Panc1 (cell line): ENCODE measurements at regions not wholly inside any gene's neighbourhood (a gene's known extent, or its start where the extent isn't known, plus 50 kb on each side); places are given as distances from the start of the nearest gene placed in this dataset.

ENCODE experiments used
- ATAC-seq: fragments of 200-7000 bp; cut with Tn5 transposase; 2 replicates; pipeline ENCODE4 v1.9.1; 2020; ENCODE audit warnings: mild to moderate bottlenecking, moderate library complexity
- BruUV-seq: library from RNA; stranded (reverse); fragments of 400-500 nt; replicated peaks from 2 replicates; lab custom pipeline; 2021; lab: Mats Ljungman, UMichigan
- CTCF ChIA-PET: fragments of 300-600 bp; sonication (Branson Sonifier 250); formaldehyde crosslinking; loops from one replicate; lab custom pipeline; 2022; ENCODE audit warnings: antibody characterized with exemption; lab: Charles Lee
- POLR2A ChIA-PET: fragments of 300-600 bp; sonication (Branson Sonifier 250); formaldehyde crosslinking; loops from one replicate; lab custom pipeline; 2022; ENCODE audit warnings: antibody characterized with exemption; lab: Charles Lee
- DNase-seq: peaks from one replicate; pipeline ENCODE4 v3.0.0-alpha.2; 2010; ENCODE audit warnings: low read depth, low spot score
- H3K27ac ChIP-seq: 2 replicates; pipeline ENCODE4 v1.5.1; 2011; ENCODE audit warnings: mild to moderate bottlenecking, low read length, inconsistent platforms
- H3K27me3 ChIP-seq: fragments of 200-500 bp; sonication (Bioruptor generic); 2 replicates; pipeline ENCODE4 v1.6.0; 2014; ENCODE audit warnings: low read length, inconsistent platforms; ENCODE audit not compliant: control insufficient read depth, insufficient read depth
- H3K36me3 ChIP-seq: fragments of 200-500 bp; sonication (Bioruptor generic); 2 replicates; pipeline ENCODE4 v1.5.1; 2014; ENCODE audit warnings: inconsistent platforms, mild to moderate bottlenecking, low read length, moderate library complexity; ENCODE audit not compliant: control insufficient read depth, insufficient read depth
- H3K4me1 ChIP-seq: 2 replicates; pipeline ENCODE4 v1.5.1; 2011; ENCODE audit warnings: inconsistent platforms, mild to moderate bottlenecking, low read length, moderate library complexity; ENCODE audit not compliant: control insufficient read depth, insufficient read depth
- H3K4me3 ChIP-seq, 2 experiments: 2 replicates each; pipeline ENCODE4 v1.5.1; 2011 to 2012; ENCODE audit warnings: low read depth in 2 of 2, low read length in 2 of 2, mild to moderate bottlenecking in 2 of 2, inconsistent platforms in 1 of 2, moderate library complexity in 1 of 2
- H3K9me3 ChIP-seq: fragments of 200-500 bp; sonication (Bioruptor generic); 2 replicates; pipeline ENCODE4 v1.5.1; 2014; ENCODE audit warnings: low read depth, mild to moderate bottlenecking, inconsistent platforms, low read length, moderate library complexity; ENCODE audit not compliant: control insufficient read depth, insufficient read depth
- POLR2AphosphoS5 ChIP-seq: IDR thresholded peaks from 2 replicates; pipeline ENCODE4 v1.6.1; 2012; ENCODE audit warnings: mild to moderate bottlenecking, low read depth, low read length, moderate library complexity
- SIN3A ChIP-seq: IDR thresholded peaks from 2 replicates; pipeline ENCODE4 v1.6.1; 2012; ENCODE audit warnings: low read depth, mild to moderate bottlenecking, low read length, moderate library complexity, borderline replicate concordance; ENCODE audit not compliant: insufficient read depth
- TCF7L2 ChIP-seq: IDR thresholded peaks from 2 replicates; pipeline ENCODE4 v1.6.1; 2011; ENCODE audit warnings: mild to moderate bottlenecking, low read depth, low read length, inconsistent platforms
- in situ Hi-C: cut with HindIII; loops from 2 replicates; pipeline ENCODE4 v1.10.0; 2016; ENCODE audit warnings: low sequenced_read_pairs, low pct_unique_long_range_greater_than_20kb
- intact Hi-C: fragments of 100-400 bp; cut with micrococcal nuclease; formaldehyde crosslinking; loops from one replicate; pipeline ENCODE4 v1.10.0; 2022; ENCODE audit not compliant: unreplicated experiment
- TF ChIP-seq, protein P1 (sequence below): fragments of 450-650 bp; IDR thresholded peaks from 2 replicates; pipeline ENCODE4 v1.5.1; 2017; ENCODE audit warnings: mild to moderate bottlenecking
- TF ChIP-seq, protein P2 (sequence below), 2 experiments: IDR thresholded peaks; 2 replicates each; pipeline ENCODE4 v1.6.1; 2011 to 2012; ENCODE audit warnings: low read depth in 2 of 2, control low read depth in 1 of 2, low read length in 1 of 2, mild to moderate bottlenecking in 1 of 2, moderate library complexity in 1 of 2; ENCODE audit not compliant: insufficient read depth in 1 of 2

DNA sequence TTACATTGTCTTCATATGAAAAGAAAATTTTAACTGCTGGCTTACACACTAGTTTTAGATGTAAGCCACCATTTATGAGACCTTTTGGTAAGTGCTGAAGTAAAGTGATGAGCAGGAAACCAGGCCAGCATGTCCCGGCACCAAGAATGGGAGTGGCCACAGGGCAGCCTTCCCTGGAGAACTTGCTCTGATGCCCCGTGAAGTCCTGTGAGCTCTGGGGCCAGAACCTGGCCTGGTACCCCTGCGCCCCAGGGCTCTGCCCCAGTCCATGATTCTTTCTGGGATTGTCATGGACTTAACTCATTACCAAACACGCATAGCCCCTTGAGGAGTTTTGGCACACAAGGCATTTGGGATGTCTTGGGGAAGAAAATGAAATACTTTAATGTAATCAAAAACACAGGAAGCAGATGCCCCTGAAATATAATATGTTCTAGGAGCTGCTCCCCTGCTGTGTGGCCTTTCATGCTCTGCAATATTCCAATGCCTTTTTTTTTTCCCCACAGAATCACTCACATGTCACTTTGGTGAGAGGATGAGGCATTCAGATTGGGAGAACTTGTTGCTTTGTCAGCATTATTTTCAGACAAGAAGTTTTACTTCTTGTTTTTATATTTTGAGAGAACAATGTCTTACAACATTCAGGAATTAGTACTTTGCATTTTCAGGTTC, 53.1 kb upstream of the CXCL12 start:
- ChIA-PET POLR2A (no interaction called here), CTCF (no interaction called here)
- Histone ChIP-seq H3K9me3 (no peaks in the 10 kb centered on the region), H3K36me3 (no peaks in the 10 kb centered on the region), H3K4me3 (no peak overlapping the region), H3K27ac (no peak overlapping the region), H3K4me1 (no peaks in the 10 kb centered on the region), H3K27me3 (no peaks in the 10 kb centered on the region)
- TF ChIP-seq, protein P1, sequence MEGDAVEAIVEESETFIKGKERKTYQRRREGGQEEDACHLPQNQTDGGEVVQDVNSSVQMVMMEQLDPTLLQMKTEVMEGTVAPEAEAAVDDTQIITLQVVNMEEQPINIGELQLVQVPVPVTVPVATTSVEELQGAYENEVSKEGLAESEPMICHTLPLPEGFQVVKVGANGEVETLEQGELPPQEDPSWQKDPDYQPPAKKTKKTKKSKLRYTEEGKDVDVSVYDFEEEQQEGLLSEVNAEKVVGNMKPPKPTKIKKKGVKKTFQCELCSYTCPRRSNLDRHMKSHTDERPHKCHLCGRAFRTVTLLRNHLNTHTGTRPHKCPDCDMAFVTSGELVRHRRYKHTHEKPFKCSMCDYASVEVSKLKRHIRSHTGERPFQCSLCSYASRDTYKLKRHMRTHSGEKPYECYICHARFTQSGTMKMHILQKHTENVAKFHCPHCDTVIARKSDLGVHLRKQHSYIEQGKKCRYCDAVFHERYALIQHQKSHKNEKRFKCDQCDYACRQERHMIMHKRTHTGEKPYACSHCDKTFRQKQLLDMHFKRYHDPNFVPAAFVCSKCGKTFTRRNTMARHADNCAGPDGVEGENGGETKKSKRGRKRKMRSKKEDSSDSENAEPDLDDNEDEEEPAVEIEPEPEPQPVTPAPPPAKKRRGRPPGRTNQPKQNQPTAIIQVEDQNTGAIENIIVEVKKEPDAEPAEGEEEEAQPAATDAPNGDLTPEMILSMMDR = no peak
- no peak for TF ChIP-seq SIN3A
- no peak for TF ChIP-seq TCF7L2
- TF ChIP-seq, protein P2, sequence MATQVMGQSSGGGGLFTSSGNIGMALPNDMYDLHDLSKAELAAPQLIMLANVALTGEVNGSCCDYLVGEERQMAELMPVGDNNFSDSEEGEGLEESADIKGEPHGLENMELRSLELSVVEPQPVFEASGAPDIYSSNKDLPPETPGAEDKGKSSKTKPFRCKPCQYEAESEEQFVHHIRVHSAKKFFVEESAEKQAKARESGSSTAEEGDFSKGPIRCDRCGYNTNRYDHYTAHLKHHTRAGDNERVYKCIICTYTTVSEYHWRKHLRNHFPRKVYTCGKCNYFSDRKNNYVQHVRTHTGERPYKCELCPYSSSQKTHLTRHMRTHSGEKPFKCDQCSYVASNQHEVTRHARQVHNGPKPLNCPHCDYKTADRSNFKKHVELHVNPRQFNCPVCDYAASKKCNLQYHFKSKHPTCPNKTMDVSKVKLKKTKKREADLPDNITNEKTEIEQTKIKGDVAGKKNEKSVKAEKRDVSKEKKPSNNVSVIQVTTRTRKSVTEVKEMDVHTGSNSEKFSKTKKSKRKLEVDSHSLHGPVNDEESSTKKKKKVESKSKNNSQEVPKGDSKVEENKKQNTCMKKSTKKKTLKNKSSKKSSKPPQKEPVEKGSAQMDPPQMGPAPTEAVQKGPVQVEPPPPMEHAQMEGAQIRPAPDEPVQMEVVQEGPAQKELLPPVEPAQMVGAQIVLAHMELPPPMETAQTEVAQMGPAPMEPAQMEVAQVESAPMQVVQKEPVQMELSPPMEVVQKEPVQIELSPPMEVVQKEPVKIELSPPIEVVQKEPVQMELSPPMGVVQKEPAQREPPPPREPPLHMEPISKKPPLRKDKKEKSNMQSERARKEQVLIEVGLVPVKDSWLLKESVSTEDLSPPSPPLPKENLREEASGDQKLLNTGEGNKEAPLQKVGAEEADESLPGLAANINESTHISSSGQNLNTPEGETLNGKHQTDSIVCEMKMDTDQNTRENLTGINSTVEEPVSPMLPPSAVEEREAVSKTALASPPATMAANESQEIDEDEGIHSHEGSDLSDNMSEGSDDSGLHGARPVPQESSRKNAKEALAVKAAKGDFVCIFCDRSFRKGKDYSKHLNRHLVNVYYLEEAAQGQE (IDR thresholded peaks at IDR 0.05; ENCODE audit: insufficient read depth in 1 of 2, low read depth in 2 of 2, low read length in 1 of 2) = no peak
- no peak for TF ChIP-seq POLR2AphosphoS5
- DNase-seq (no peak), ATAC-seq (no peak)
- in situ Hi-C loops (no loop called here), intact Hi-C loops (no loop called here)
- BruUV-seq = no TSS peak

DNA sequence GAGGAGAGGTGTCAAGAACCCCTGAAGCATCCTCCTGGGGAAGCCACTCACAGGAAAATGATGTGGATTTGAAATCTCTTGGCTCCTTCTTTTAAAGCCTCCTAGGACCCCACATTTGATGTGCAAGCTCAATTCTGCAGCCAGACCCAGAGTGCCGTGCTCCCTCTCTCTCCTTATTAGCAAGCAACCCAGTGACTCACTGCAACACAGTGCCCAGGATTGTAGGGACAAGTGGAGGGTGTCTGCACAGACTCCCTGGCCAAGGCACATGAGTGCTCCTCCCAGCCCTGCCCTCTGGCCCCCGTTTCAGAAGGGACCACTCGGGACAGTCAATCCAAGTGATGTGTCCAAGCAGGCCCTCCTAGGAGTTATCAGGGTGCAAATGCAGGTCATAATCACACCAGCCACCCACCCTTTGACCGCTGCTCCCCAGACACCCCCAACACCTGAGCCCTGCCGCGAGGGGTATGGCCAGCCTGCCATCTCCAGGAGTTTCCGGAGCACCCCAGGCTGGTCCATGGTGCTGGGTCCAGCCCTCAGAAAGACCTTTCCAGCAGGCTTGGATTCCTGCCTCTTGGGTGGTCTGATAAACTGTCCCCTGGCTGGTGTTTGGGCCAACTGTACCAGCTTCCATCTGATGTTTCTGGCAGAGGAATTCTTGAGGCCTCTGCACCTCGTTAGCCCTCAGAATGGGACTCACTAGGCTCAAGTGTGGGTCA, 54.5 kb upstream of the CXCL12 start:
- Histone ChIP-seq H3K4me3 (no peak overlapping the region), H3K9me3 (no peaks in the 10 kb centered on the region), H3K4me1 (no peaks in the 10 kb centered on the region), H3K27ac (no peak overlapping the region), H3K27me3 (no peaks in the 10 kb centered on the region), H3K36me3 (no peaks in the 10 kb centered on the region)
- CTCF ChIA-PET = no interaction called here
- TF ChIP-seq POLR2AphosphoS5 (no peak), SIN3A (no peak), TCF7L2 (no peak)
- TF ChIP-seq, protein P2 (IDR thresholded peaks at IDR 0.05; ENCODE audit: insufficient read depth in 1 of 2, low read depth in 2 of 2, low read length in 1 of 2) = no peak
- TF ChIP-seq, protein P1 = no peak
- no TSS peak for BruUV-seq
- ATAC-seq = no peak
- no peak for DNase-seq
- POLR2A ChIA-PET = no interaction called here
- in situ Hi-C loops (no loop called here), intact Hi-C loops (no loop called here)
